HCT116 (cell line): ENCODE measurements at regions not wholly inside any gene's neighbourhood (a gene's known extent, or its start where the extent isn't known, plus 50 kb on each side); places are given as distances from the start of the nearest gene placed in this dataset.

ENCODE experiments used
- ATAC-seq: fragments of 200-7000 bp; cut with Tn5 transposase; 2 replicates; pipeline ENCODE4 v1.9.1; 2020; ENCODE audit warnings: mild to moderate bottlenecking, moderate library complexity
- BruUV-seq: library from RNA; stranded (reverse); fragments of 400-500 nt; replicated peaks from 2 replicates; lab custom pipeline; 2021; lab: Mats Ljungman, UMichigan
- CTCF ChIA-PET: fragments of 300-600 bp; sonication (Branson Sonifier 250); formaldehyde crosslinking; loops from one replicate; lab custom pipeline; 2021; ENCODE audit warnings: antibody characterized with exemption; lab: Charles Lee
- POLR2A ChIA-PET: fragments of 300-600, 350-600 bp; sonication (Branson Sonifier 250); formaldehyde crosslinking; loops from one replicate; lab custom pipeline; 2021; ENCODE audit warnings: antibody characterized with exemption; lab: Charles Lee
- RAD21 ChIA-PET, 2 experiments: fragments of 300-600 bp; sonication (Branson Sonifier 250); formaldehyde crosslinking; loops; one replicate each; lab custom pipeline; 2023; ENCODE audit warnings: low total read pairs in 2 of 2; ENCODE audit not compliant: uncharacterized antibody in 2 of 2, unreplicated experiment in 2 of 2, low non-redundant PET in 1 of 2; lab: Charles Lee
- DNase-seq: peaks from one replicate; pipeline ENCODE4 v3.0.0-alpha.2; 2010; ENCODE audit warnings: low read depth, low spot score
- H2AFZ ChIP-seq: fragments of 200-600 bp; shearing (Covaris generic), sonication (generic); 2 replicates; pipeline ENCODE4 v1.6.1; 2017; ENCODE audit warnings: low read depth, mixed run types, mixed read lengths, antibody characterized with exemption, low read length; ENCODE audit not compliant: poor library complexity, severe bottlenecking
- H3K27ac ChIP-seq: 2 replicates; pipeline ENCODE4 v1.5.1; 2012; ENCODE audit warnings: low read depth, low read length
- H3K27me3 ChIP-seq: fragments of 200-600 bp; sonication (generic); 2 replicates; pipeline ENCODE4 v1.6.1; 2016; ENCODE audit warnings: mixed run types, low read length, mixed read lengths; ENCODE audit not compliant: insufficient read depth
- H3K36me3 ChIP-seq, 2 experiments: fragments of 200-500 bp in 1 of 2; fragments of 200-600 bp in 1 of 2; sonication (Bioruptor generic) in 1 of 2; sonication (generic) in 1 of 2; 2 replicates each; pipeline versions ENCODE4 v1.5.1 to v1.6.1; 2014 to 2016; ENCODE audit warnings: low read length in 2 of 2, inconsistent platforms in 1 of 2, mixed read lengths in 1 of 2, mixed run types in 1 of 2; ENCODE audit not compliant: insufficient read depth in 2 of 2, control insufficient read depth in 1 of 2
- H3K4me1 ChIP-seq, 2 experiments: fragments of 200-600 bp in 1 of 2; sonication (generic) in 1 of 2; 2 replicates each; pipeline versions ENCODE4 v1.5.1 to v1.6.1; 2012 to 2017; ENCODE audit warnings: low read length in 2 of 2, inconsistent platforms in 1 of 2, mild to moderate bottlenecking in 1 of 2, mixed read lengths in 1 of 2, mixed run types in 1 of 2, moderate library complexity in 1 of 2; ENCODE audit not compliant: insufficient read depth in 2 of 2, control insufficient read depth in 1 of 2
- H3K4me2 ChIP-seq: fragments of 200-600 bp; sonication (generic); 2 replicates; pipeline ENCODE4 v1.6.1; 2017; ENCODE audit warnings: mixed run types, low read length, mixed read lengths
- H3K4me3 ChIP-seq, 2 experiments: fragments of 200-600 bp in 1 of 2; sonication (generic) in 1 of 2; replicated peaks in 1 of 2; 2 replicates each; pipeline ENCODE4 v1.5.1; 2011 to 2016; ENCODE audit warnings: low read length in 2 of 2, control low read depth in 1 of 2, low read depth in 1 of 2, mild to moderate bottlenecking in 1 of 2, mixed read lengths in 1 of 2, mixed run types in 1 of 2
- H3K79me2 ChIP-seq: fragments of 200-600 bp; sonication (generic); 2 replicates; pipeline ENCODE4 v1.6.1; 2017; ENCODE audit warnings: mild to moderate bottlenecking, mixed run types, low read length, moderate library complexity, mixed read lengths; ENCODE audit not compliant: insufficient read depth
- H3K9ac ChIP-seq: fragments of 200-600 bp; sonication (generic); 2 replicates; pipeline ENCODE4 v1.6.1; 2016; ENCODE audit warnings: low read length, mixed read lengths
- H3K9me2 ChIP-seq: fragments of 200-600 bp; sonication (generic), shearing (Covaris generic); 2 replicates; pipeline ENCODE4 v1.6.1; 2017; ENCODE audit warnings: mixed run types, mild to moderate bottlenecking, moderate library complexity; ENCODE audit not compliant: insufficient read depth
- H3K9me3 ChIP-seq, 2 experiments: fragments of 200-500 bp in 1 of 2; fragments of 200-600 bp in 1 of 2; sonication (Bioruptor generic) in 1 of 2; sonication (generic) in 1 of 2; 2 replicates each; pipeline ENCODE4 v1.6.1; 2014 to 2017; ENCODE audit warnings: low read length in 2 of 2, mixed read lengths in 2 of 2, inconsistent platforms in 1 of 2, low read depth in 1 of 2, mild to moderate bottlenecking in 1 of 2, mixed run types in 1 of 2, moderate library complexity in 1 of 2; ENCODE audit not compliant: control insufficient read depth in 1 of 2, insufficient read depth in 1 of 2
- H4K20me1 ChIP-seq: fragments of 200-600 bp; sonication (generic), shearing (Covaris generic); 2 replicates; pipeline ENCODE4 v1.6.1; 2017; ENCODE audit warnings: mixed run types, mild to moderate bottlenecking, moderate library complexity; ENCODE audit not compliant: insufficient read depth
- CBX3 ChIP-seq: IDR thresholded peaks from 2 replicates; pipeline ENCODE4 v1.6.1; 2012; ENCODE audit warnings: low read depth
- CEBPB ChIP-seq: IDR thresholded peaks from 2 replicates; pipeline ENCODE4 v1.6.1; 2012; ENCODE audit warnings: low read depth
- EGR1 ChIP-seq: IDR thresholded peaks from 2 replicates; pipeline ENCODE4 v1.6.1; 2012; ENCODE audit warnings: low read depth
- EZH2 ChIP-seq: fragments of 200-600 bp; sonication (generic); IDR thresholded peaks from 2 replicates; pipeline ENCODE4 v1.6.1; 2017; ENCODE audit warnings: antibody characterized with exemption, mixed run types
- EZH2phosphoT487 ChIP-seq: fragments of 200-600 bp; IDR thresholded peaks from 2 replicates; pipeline ENCODE4 v1.6.1; 2018; ENCODE audit warnings: antibody characterized with exemption, borderline replicate concordance
- FOSL1 ChIP-seq: IDR thresholded peaks from 2 replicates; pipeline ENCODE4 v1.6.1; 2012; ENCODE audit warnings: low read depth
- JUND ChIP-seq: IDR thresholded peaks from 2 replicates; pipeline ENCODE4 v1.6.1; 2012
- POLR2AphosphoS5 ChIP-seq: IDR thresholded peaks from 2 replicates; pipeline ENCODE4 v1.6.1; 2011; ENCODE audit warnings: mild to moderate bottlenecking, low read depth, low read length, moderate library complexity
- RAD21 ChIP-seq: IDR thresholded peaks from 2 replicates; pipeline ENCODE4 v1.6.1; 2012; ENCODE audit warnings: low read depth, mild to moderate bottlenecking
- SP1 ChIP-seq: IDR thresholded peaks from 2 replicates; pipeline ENCODE4 v1.6.1; 2012; ENCODE audit warnings: low read depth
- SRF ChIP-seq: IDR thresholded peaks from 2 replicates; pipeline ENCODE4 v1.6.1; 2012; ENCODE audit warnings: low read depth
- TCF7L2 ChIP-seq: IDR thresholded peaks from 2 replicates; pipeline ENCODE4 v1.7.0; 2011; ENCODE audit warnings: borderline replicate concordance, inconsistent platforms; ENCODE audit not compliant: insufficient read depth, insufficient read length; ENCODE audit errors: extremely low read depth
- YY1 ChIP-seq: IDR thresholded peaks from 2 replicates; pipeline ENCODE4 v1.6.1; 2011; ENCODE audit warnings: low read length, low read depth, moderate library complexity, mild to moderate bottlenecking; ENCODE audit not compliant: insufficient replicate concordance; ENCODE audit errors: extremely low read depth
- ZFX ChIP-seq: fragments of 450-650 bp; IDR thresholded peaks from 2 replicates; pipeline ENCODE4 v1.6.1; 2017
- ZNF274 ChIP-seq: fragments of 200-500 bp; sonication (Bioruptor generic); IDR thresholded peaks from 2 replicates; pipeline ENCODE4 v1.6.1; 2014; ENCODE audit warnings: mild to moderate bottlenecking, low read depth, low read length, inconsistent platforms
- intact Hi-C: fragments of 100-400 bp; cut with micrococcal nuclease; formaldehyde crosslinking; loops from 2 replicates; pipeline ENCODE4 v1.10.0; 2022
- TF ChIP-seq, protein P1 (sequence below): IDR thresholded peaks from 2 replicates; pipeline ENCODE4 v1.6.1; 2011; ENCODE audit warnings: mild to moderate bottlenecking, low read length, moderate library complexity; ENCODE audit not compliant: insufficient replicate concordance; ENCODE audit errors: extremely low read depth
- TF ChIP-seq, protein P2 (sequence below): IDR thresholded peaks from 2 replicates; pipeline ENCODE4 v1.6.1; 2012; ENCODE audit warnings: low read depth
- TF ChIP-seq, protein P3 (sequence below): IDR thresholded peaks from 2 replicates; pipeline ENCODE4 v1.6.1; 2012
- TF ChIP-seq, protein P4 (sequence below), 3 experiments: fragments of 200-600 bp in 1 of 3; sonication (generic) in 1 of 3; IDR thresholded peaks in 2 of 3; conservative IDR thresholded peaks in 1 of 3; 2 replicates each; pipeline ENCODE4 v1.5.1; 2012 to 2017; ENCODE audit warnings: low read depth in 2 of 3, low read length in 2 of 3, antibody characterized with exemption in 1 of 3, borderline replicate concordance in 1 of 3, control low read depth in 1 of 3, mild to moderate bottlenecking in 1 of 3, mixed read lengths in 1 of 3, mixed run types in 1 of 3, moderate library complexity in 1 of 3; ENCODE audit not compliant: insufficient read depth in 1 of 3
- TF ChIP-seq, protein P5 (sequence below): IDR thresholded peaks from 2 replicates; pipeline ENCODE4 v1.6.1; 2012

DNA sequence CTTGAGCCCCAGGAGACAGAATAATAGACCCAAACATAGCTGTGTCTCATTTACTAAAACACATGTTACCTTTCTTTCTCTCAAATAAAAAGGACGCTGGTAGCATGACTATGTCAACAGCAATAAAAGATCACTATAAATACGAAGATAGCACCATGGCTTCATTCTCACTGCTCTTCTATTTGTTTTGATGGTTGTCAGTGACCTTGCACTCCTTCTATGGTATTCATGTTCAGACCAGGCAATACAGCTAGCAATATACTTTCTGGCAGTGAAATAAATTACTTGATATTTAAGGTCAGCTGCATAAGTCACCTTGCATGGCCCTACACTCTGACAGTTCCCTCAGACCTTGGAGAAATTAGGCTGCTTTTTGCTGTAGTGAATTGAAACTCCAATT is 263.2 kb upstream of the CDH7 start:
- no TSS peak for BruUV-seq
- ATAC-seq, result no peak
- ChIA-PET CTCF (no interaction called here), RAD21 (no interaction called here), POLR2A (no interaction called here)
- Histone ChIP-seq H2AFZ (no peak overlapping the region), H3K27ac (no peak overlapping the region), H3K36me3 (no peaks in the 10 kb centered on the region), H3K27me3 (no peaks in the 10 kb centered on the region), H3K4me3 (no peak overlapping the region), H3K9ac (no peak overlapping the region), H3K4me1 (no peaks in the 10 kb centered on the region), H3K4me2 (no peak overlapping the region), H4K20me1 (no peaks in the 10 kb centered on the region), H3K9me2 (no peaks in the 10 kb centered on the region), H3K9me3 (peaks cover 5 to 16% of the 10 kb centered on the region in 2 experiments; a peak in 2 of 4 replicates), H3K79me2 (no peaks in the 10 kb centered on the region)
- TF ChIP-seq FOSL1 (no peak), SRF (no peak), POLR2AphosphoS5 (no peak), CEBPB (no peak), YY1 (no peak), JUND (no peak), EZH2 (no peak), ZNF274 (no peak), SP1 (no peak), CBX3 (no peak), RAD21 (no peak), EZH2phosphoT487 (no peak), ZFX (no peak), TCF7L2 (no peak), EGR1 (no peak)
- TF ChIP-seq, protein P1, sequence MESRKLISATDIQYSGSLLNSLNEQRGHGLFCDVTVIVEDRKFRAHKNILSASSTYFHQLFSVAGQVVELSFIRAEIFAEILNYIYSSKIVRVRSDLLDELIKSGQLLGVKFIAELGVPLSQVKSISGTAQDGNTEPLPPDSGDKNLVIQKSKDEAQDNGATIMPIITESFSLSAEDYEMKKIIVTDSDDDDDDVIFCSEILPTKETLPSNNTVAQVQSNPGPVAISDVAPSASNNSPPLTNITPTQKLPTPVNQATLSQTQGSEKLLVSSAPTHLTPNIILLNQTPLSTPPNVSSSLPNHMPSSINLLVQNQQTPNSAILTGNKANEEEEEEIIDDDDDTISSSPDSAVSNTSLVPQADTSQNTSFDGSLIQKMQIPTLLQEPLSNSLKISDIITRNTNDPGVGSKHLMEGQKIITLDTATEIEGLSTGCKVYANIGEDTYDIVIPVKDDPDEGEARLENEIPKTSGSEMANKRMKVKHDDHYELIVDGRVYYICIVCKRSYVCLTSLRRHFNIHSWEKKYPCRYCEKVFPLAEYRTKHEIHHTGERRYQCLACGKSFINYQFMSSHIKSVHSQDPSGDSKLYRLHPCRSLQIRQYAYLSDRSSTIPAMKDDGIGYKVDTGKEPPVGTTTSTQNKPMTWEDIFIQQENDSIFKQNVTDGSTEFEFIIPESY, result no peak
- TF ChIP-seq, protein P2, sequence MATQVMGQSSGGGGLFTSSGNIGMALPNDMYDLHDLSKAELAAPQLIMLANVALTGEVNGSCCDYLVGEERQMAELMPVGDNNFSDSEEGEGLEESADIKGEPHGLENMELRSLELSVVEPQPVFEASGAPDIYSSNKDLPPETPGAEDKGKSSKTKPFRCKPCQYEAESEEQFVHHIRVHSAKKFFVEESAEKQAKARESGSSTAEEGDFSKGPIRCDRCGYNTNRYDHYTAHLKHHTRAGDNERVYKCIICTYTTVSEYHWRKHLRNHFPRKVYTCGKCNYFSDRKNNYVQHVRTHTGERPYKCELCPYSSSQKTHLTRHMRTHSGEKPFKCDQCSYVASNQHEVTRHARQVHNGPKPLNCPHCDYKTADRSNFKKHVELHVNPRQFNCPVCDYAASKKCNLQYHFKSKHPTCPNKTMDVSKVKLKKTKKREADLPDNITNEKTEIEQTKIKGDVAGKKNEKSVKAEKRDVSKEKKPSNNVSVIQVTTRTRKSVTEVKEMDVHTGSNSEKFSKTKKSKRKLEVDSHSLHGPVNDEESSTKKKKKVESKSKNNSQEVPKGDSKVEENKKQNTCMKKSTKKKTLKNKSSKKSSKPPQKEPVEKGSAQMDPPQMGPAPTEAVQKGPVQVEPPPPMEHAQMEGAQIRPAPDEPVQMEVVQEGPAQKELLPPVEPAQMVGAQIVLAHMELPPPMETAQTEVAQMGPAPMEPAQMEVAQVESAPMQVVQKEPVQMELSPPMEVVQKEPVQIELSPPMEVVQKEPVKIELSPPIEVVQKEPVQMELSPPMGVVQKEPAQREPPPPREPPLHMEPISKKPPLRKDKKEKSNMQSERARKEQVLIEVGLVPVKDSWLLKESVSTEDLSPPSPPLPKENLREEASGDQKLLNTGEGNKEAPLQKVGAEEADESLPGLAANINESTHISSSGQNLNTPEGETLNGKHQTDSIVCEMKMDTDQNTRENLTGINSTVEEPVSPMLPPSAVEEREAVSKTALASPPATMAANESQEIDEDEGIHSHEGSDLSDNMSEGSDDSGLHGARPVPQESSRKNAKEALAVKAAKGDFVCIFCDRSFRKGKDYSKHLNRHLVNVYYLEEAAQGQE, result no peak
- TF ChIP-seq, protein P3, sequence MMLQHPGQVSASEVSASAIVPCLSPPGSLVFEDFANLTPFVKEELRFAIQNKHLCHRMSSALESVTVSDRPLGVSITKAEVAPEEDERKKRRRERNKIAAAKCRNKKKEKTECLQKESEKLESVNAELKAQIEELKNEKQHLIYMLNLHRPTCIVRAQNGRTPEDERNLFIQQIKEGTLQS, result no peak
- TF ChIP-seq, protein P4, sequence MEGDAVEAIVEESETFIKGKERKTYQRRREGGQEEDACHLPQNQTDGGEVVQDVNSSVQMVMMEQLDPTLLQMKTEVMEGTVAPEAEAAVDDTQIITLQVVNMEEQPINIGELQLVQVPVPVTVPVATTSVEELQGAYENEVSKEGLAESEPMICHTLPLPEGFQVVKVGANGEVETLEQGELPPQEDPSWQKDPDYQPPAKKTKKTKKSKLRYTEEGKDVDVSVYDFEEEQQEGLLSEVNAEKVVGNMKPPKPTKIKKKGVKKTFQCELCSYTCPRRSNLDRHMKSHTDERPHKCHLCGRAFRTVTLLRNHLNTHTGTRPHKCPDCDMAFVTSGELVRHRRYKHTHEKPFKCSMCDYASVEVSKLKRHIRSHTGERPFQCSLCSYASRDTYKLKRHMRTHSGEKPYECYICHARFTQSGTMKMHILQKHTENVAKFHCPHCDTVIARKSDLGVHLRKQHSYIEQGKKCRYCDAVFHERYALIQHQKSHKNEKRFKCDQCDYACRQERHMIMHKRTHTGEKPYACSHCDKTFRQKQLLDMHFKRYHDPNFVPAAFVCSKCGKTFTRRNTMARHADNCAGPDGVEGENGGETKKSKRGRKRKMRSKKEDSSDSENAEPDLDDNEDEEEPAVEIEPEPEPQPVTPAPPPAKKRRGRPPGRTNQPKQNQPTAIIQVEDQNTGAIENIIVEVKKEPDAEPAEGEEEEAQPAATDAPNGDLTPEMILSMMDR (IDR thresholded peaks at IDR 0.05 in 2 of 3, conservative IDR thresholded peaks at IDR 0.05 in 1 of 3; ENCODE audit: borderline replicate concordance in 1 of 3, insufficient read depth in 1 of 3, low read depth in 2 of 3, low read length in 2 of 3), result no peak
- TF ChIP-seq, protein P5, sequence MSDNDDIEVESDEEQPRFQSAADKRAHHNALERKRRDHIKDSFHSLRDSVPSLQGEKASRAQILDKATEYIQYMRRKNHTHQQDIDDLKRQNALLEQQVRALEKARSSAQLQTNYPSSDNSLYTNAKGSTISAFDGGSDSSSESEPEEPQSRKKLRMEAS, result no peak
- intact Hi-C loops, result no loop called here
- DNase-seq, result no peak
